GM12878 (cell line): ENCODE measurements at regions not wholly inside any gene's neighbourhood (a gene's known extent, or its start where the extent isn't known, plus 50 kb on each side); places are given as distances from the start of the nearest gene placed in this dataset.

Experiments
- ATAC-seq: fragments of 200-7000 bp; cut with Tn5 transposase; 3 replicates; pipeline ENCODE4 v1.9.1; 2020; ENCODE audit warnings: mild to moderate bottlenecking, moderate library complexity
- BruUV-seq: library from RNA; stranded (reverse); fragments of 400-500 nt; replicated peaks from 2 replicates; lab custom pipeline; 2021; lab: Mats Ljungman, UMichigan
- CTCF ChIA-PET: fragments of 300-600 bp; sonication (Branson Sonifier 250); formaldehyde crosslinking; extraction: SDS; loops from one replicate; lab custom pipeline; 2021; ENCODE audit warnings: inconsistent platforms; lab: Yijun Ruan, JAX
- POLR2A ChIA-PET: fragments of 350-600 bp; formaldehyde crosslinking; extraction: SDS; loops from one replicate; lab custom pipeline; 2021; ENCODE audit warnings: inconsistent platforms; lab: Charles Lee
- RAD21 ChIA-PET: fragments of 300-600 bp; sonication (Branson Sonifier 250); formaldehyde crosslinking; loops from one replicate; lab custom pipeline; 2023; ENCODE audit warnings: antibody characterized with exemption; ENCODE audit not compliant: unreplicated experiment; lab: Charles Lee
- SMC1A ChIA-PET: fragments of 300-600 bp; sonication (Branson Sonifier 250); formaldehyde crosslinking; loops from one replicate; lab custom pipeline; 2023; ENCODE audit not compliant: unreplicated experiment, uncharacterized antibody; lab: Charles Lee
- DNase-seq: peaks from one replicate; pipeline ENCODE4 v3.0.0-alpha.2; 2011; ENCODE audit warnings: low read depth, low spot score
- FAIRE-seq: peaks from 3 replicates; lab custom pipeline; 2011; peaks lifted over from hg19 to GRCh38; lab: Jason Lieb, UNC
- H2AFZ ChIP-seq: 2 replicates; pipeline ENCODE4 v1.6.0; 2011; ENCODE audit warnings: low read depth, low read length, control low read depth; ENCODE audit not compliant: control insufficient read depth
- H3K27ac ChIP-seq: 2 replicates; pipeline ENCODE4 v1.5.1; 2011; ENCODE audit warnings: control low read depth; ENCODE audit not compliant: control insufficient read depth, insufficient read depth
- H3K27me3 ChIP-seq, 2 experiments: replicated peaks in 1 of 2; 2 replicates each; pipeline versions ENCODE4 v1.6.0 to v1.6.1; 2011; ENCODE audit warnings: low read length in 1 of 2; ENCODE audit not compliant: control insufficient read depth in 2 of 2, insufficient read depth in 2 of 2
- H3K36me3 ChIP-seq, 2 experiments: 2 replicates each; pipeline ENCODE4 v1.5.1; 2011; ENCODE audit warnings: low read length in 1 of 2; ENCODE audit not compliant: control insufficient read depth in 2 of 2, insufficient read depth in 2 of 2
- H3K4me1 ChIP-seq: 2 replicates; pipeline ENCODE4 v1.6.1; 2011; ENCODE audit warnings: mild to moderate bottlenecking, low read length, moderate library complexity, mixed read lengths; ENCODE audit not compliant: control insufficient read depth, insufficient read depth
- H3K4me2 ChIP-seq: 2 replicates; pipeline ENCODE4 v1.6.0; 2011; ENCODE audit warnings: control low read depth; ENCODE audit not compliant: control insufficient read depth, insufficient read depth
- H3K4me3 ChIP-seq: fragments of 200-600 bp; sonication (generic); 2 replicates; pipeline ENCODE4 v1.5.1; 2016
- H3K79me2 ChIP-seq: 2 replicates; pipeline ENCODE4 v1.6.0; 2011; ENCODE audit warnings: low read length; ENCODE audit not compliant: control insufficient read depth, insufficient read depth
- H3K9ac ChIP-seq: 2 replicates; pipeline ENCODE4 v1.8.0; 2011; ENCODE audit warnings: low read length, control low read depth, mixed read lengths; ENCODE audit not compliant: control insufficient read depth, insufficient read depth
- H3K9me3 ChIP-seq: replicated peaks from 3 replicates; pipeline ENCODE4 v1.5.1; 2011; ENCODE audit warnings: mild to moderate bottlenecking, low read length; ENCODE audit not compliant: control insufficient read depth, insufficient read depth
- H4K20me1 ChIP-seq: 2 replicates; pipeline ENCODE4 v1.6.0; 2011; ENCODE audit not compliant: control insufficient read depth, insufficient read depth
- ASH2L ChIP-seq: fragments of 300-600, 200-600 bp; sonication (generic); IDR thresholded peaks from 2 replicates; pipeline ENCODE4 v1.6.1; 2017; ENCODE audit warnings: low read depth, mild to moderate bottlenecking, borderline replicate concordance
- BRCA1 ChIP-seq: IDR thresholded peaks from 2 replicates; pipeline ENCODE4 v1.6.1; 2011; ENCODE audit warnings: low read depth, low read length, improper control_type of control experiment
- EED ChIP-seq: sonication (generic); IDR thresholded peaks from 2 replicates; pipeline ENCODE4 v1.6.1; 2016; ENCODE audit warnings: antibody characterized with exemption, low read depth
- EP300 ChIP-seq, 2 experiments: fragments of 150-350 bp in 1 of 2; IDR thresholded peaks; 2 replicates each; pipeline ENCODE4 v1.6.1; 2011 to 2012; ENCODE audit warnings: low read depth in 2 of 2, low read length in 2 of 2, borderline replicate concordance in 1 of 2, improper control_type of control experiment in 1 of 2, inconsistent platforms in 1 of 2; ENCODE audit not compliant: control insufficient read depth in 1 of 2
- ESRRA ChIP-seq: IDR thresholded peaks from 2 replicates; pipeline ENCODE4 v1.6.1; 2012; ENCODE audit warnings: mild to moderate bottlenecking, low read length, improper control_type of control experiment
- KLF5 ChIP-seq: fragments of 450-650 bp; IDR thresholded peaks from 2 replicates; pipeline ENCODE4 v1.6.1; 2014; ENCODE audit warnings: mild to moderate bottlenecking; ENCODE audit not compliant: partially characterized antibody
- POLR2A ChIP-seq: IDR thresholded peaks from 2 replicates; pipeline ENCODE4 v1.6.1; 2011; ENCODE audit warnings: low read depth, mild to moderate bottlenecking, low read length
- RCOR1 ChIP-seq: conservative IDR thresholded peaks from 2 replicates; pipeline ENCODE4 v1.6.1; 2012; ENCODE audit warnings: low read depth, low read length, improper control_type of control experiment
- RELA ChIP-seq: fragments of 450-650 bp; IDR thresholded peaks from 2 replicates; pipeline ENCODE4 v1.8.0; 2014; ENCODE audit warnings: borderline replicate concordance; ENCODE audit not compliant: partially characterized antibody
- TARDBP ChIP-seq: IDR thresholded peaks from 2 replicates; pipeline ENCODE4 v1.6.1; 2016; ENCODE audit warnings: borderline replicate concordance
- YY1 ChIP-seq: IDR thresholded peaks from 2 replicates; pipeline ENCODE4 v1.6.1; 2011; ENCODE audit warnings: low read depth, mild to moderate bottlenecking, low read length
- ZBED1 ChIP-seq: IDR thresholded peaks from 2 replicates; pipeline ENCODE4 v1.6.1; 2016; ENCODE audit warnings: borderline replicate concordance
- WGBS: methylation state at CpG from one replicate; pipeline ENCODE4 v1.1.6; 2016; ENCODE audit warnings: low lambda C conversion rate; ENCODE audit not compliant: insufficient replicate concordance, insufficient coverage; ENCODE audit errors: missing lambda C conversion rate; 5-methylcytosine and 5-hydroxymethylcytosine counted together
- in situ Hi-C: fragments of 300-500 bp; cut with MboI; formaldehyde crosslinking; loops from 9 replicates; pipeline ENCODE4 v1.14.3; 2018; ENCODE audit warnings: mixed read lengths
- intact Hi-C: fragments of 100-400 bp; cut with micrococcal nuclease; formaldehyde crosslinking; loops from one replicate; pipeline ENCODE4 v1.14.2; 2022; ENCODE audit not compliant: unreplicated experiment
- TF ChIP-seq, protein P1 (sequence below): fragments of 450-650 bp; IDR thresholded peaks from 2 replicates; pipeline ENCODE4 v1.6.1; 2017; ENCODE audit warnings: antibody characterized with exemption, mild to moderate bottlenecking, moderate library complexity
- TF ChIP-seq, protein P2 (sequence below): IDR thresholded peaks from 2 replicates; pipeline ENCODE4 v1.6.1; 2011; ENCODE audit warnings: borderline replicate concordance, low read depth, mild to moderate bottlenecking, moderate library complexity, low read length; ENCODE audit not compliant: insufficient read depth, poor library complexity, severe bottlenecking
- TF ChIP-seq, protein P3 (sequence below): fragments of 150-350 bp; IDR thresholded peaks from 2 replicates; pipeline ENCODE4 v1.6.1; 2016; ENCODE audit warnings: low read depth, low read length

DNA sequence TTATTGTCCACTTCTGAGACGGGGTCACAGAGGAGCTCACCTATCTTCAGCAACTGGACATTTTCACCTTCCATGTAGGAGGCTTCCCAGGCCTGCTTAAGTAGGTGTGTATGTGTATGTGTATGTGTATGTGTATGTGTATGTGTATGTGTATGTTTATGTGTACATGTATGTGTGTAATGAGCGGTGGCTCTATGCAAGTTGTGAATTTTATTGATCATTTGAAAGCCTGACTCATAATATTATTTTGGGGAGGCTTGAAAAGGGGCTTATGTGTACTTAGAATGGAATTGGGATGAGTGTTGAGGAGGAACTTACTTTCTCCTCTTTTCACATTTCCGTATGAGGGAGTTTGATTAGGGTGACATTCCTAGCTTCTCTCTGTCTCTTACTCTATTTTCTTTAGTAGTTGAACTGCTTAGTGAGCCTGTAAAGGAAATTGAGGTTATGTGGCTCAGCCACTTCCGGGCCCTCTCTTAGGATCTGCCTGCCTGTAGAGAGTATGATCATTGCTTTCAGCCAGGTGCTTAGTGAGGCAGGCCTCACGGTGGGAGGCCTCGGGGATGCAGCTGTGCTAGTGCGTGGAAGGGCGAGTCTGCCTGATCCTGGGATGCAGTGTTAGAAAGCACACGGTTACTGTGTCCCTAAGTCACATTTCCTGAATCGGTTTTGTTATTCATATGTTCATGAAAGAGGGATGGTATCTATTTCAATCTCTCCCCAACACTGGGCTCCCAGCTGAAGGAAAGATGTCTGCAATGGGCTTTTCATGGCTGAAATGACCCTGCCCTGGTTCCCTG lies 61.0 kb downstream of the IER5 start:
- no peaks in the 10 kb centered on the region for H3K27me3 ChIP-seq
- H3K4me1 ChIP-seq = peaks cover 48% of the 10 kb centered on the region
- no peak for DNase-seq
- ChIA-PET POLR2A (interaction anchor here (0.6 to 6.3 kb wide), 9 partner anchors 9 to 239 kb away, joined by 3 to 33 read pairs (median 4); no protein-coding TSS in a partner anchor), SMC1A (interaction anchor here (1.1 to 36.3 kb wide), 13 partner anchors 8 to 268 kb away, joined by 4 to 1399 read pairs (median 9); partner anchors contain the start of genes IER5 and STX6), CTCF (interaction anchor here (0.7 to 36.6 kb wide), 9 partner anchors 8 to 634 kb away, joined by 3 to 1067 read pairs (median 6); partner anchors contain the start of gene IER5), RAD21 (interaction anchor here (0.7 to 5.6 kb wide), 11 partner anchors 7 to 268 kb away, joined by 3 to 72 read pairs (median 4); no protein-coding TSS in a partner anchor)
- ATAC-seq = peak; percentile 72
- intact Hi-C loops = loop anchor here (10.0 kb wide), 1 partner anchor 515 kb away; the partner anchor contains the start of gene XPR1
- no peaks in the 10 kb centered on the region for H3K79me2 ChIP-seq
- peak overlapping the region; percentile 46 for H2AFZ ChIP-seq
- H4K20me1 ChIP-seq = no peaks in the 10 kb centered on the region
- FAIRE-seq = peak; percentile 86
- in situ Hi-C loops = loop anchor here (5.0 to 25.0 kb wide), 2 partner anchors 512 to 637 kb away; partner anchors contain the start of gene XPR1
- no peak overlapping the region for H3K4me3 ChIP-seq
- peak overlapping the region; percentile 76 for H3K4me2 ChIP-seq
- no peaks in the 10 kb centered on the region for H3K36me3 ChIP-seq
- H3K27ac ChIP-seq = peak overlapping the region; percentile 58
- H3K9ac ChIP-seq = no peak overlapping the region; the same call in 1 of the 2 replicates
- 16% methylated on average over 10 of the region's 10 CpGs for WGBS
- H3K9me3 ChIP-seq = no peaks in the 10 kb centered on the region; the same call in 2 of the 3 replicates
- BruUV-seq = no TSS peak
- TF ChIP-seq BRCA1 = no peak
- TF ChIP-seq, protein P1, sequence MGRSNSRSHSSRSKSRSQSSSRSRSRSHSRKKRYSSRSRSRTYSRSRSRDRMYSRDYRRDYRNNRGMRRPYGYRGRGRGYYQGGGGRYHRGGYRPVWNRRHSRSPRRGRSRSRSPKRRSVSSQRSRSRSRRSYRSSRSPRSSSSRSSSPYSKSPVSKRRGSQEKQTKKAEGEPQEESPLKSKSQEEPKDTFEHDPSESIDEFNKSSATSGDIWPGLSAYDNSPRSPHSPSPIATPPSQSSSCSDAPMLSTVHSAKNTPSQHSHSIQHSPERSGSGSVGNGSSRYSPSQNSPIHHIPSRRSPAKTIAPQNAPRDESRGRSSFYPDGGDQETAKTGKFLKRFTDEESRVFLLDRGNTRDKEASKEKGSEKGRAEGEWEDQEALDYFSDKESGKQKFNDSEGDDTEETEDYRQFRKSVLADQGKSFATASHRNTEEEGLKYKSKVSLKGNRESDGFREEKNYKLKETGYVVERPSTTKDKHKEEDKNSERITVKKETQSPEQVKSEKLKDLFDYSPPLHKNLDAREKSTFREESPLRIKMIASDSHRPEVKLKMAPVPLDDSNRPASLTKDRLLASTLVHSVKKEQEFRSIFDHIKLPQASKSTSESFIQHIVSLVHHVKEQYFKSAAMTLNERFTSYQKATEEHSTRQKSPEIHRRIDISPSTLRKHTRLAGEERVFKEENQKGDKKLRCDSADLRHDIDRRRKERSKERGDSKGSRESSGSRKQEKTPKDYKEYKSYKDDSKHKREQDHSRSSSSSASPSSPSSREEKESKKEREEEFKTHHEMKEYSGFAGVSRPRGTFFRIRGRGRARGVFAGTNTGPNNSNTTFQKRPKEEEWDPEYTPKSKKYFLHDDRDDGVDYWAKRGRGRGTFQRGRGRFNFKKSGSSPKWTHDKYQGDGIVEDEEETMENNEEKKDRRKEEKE = no peak
- no peak for TF ChIP-seq RCOR1
- TF ChIP-seq ZBED1 = peak; percentile 41; the same call in 1 of the 2 replicates
- TF ChIP-seq, protein P2, sequence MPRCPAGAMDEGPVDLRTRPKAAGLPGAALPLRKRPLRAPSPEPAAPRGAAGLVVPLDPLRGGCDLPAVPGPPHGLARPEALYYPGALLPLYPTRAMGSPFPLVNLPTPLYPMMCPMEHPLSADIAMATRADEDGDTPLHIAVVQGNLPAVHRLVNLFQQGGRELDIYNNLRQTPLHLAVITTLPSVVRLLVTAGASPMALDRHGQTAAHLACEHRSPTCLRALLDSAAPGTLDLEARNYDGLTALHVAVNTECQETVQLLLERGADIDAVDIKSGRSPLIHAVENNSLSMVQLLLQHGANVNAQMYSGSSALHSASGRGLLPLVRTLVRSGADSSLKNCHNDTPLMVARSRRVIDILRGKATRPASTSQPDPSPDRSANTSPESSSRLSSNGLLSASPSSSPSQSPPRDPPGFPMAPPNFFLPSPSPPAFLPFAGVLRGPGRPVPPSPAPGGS = no peak
- TF ChIP-seq POLR2A = peak; percentile 67
- TF ChIP-seq RELA = no peak
- peak; percentile 97 for TF ChIP-seq EED
- TF ChIP-seq, protein P3, sequence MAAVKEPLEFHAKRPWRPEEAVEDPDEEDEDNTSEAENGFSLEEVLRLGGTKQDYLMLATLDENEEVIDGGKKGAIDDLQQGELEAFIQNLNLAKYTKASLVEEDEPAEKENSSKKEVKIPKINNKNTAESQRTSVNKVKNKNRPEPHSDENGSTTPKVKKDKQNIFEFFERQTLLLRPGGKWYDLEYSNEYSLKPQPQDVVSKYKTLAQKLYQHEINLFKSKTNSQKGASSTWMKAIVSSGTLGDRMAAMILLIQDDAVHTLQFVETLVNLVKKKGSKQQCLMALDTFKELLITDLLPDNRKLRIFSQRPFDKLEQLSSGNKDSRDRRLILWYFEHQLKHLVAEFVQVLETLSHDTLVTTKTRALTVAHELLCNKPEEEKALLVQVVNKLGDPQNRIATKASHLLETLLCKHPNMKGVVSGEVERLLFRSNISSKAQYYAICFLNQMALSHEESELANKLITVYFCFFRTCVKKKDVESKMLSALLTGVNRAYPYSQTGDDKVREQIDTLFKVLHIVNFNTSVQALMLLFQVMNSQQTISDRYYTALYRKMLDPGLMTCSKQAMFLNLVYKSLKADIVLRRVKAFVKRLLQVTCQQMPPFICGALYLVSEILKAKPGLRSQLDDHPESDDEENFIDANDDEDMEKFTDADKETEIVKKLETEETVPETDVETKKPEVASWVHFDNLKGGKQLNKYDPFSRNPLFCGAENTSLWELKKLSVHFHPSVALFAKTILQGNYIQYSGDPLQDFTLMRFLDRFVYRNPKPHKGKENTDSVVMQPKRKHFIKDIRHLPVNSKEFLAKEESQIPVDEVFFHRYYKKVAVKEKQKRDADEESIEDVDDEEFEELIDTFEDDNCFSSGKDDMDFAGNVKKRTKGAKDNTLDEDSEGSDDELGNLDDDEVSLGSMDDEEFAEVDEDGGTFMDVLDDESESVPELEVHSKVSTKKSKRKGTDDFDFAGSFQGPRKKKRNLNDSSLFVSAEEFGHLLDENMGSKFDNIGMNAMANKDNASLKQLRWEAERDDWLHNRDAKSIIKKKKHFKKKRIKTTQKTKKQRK = no peak
- TF ChIP-seq ESRRA = no peak
- TF ChIP-seq YY1 = no peak
- no peak for TF ChIP-seq EP300 (IDR thresholded peaks at IDR 0.05; ENCODE audit: borderline replicate concordance in 1 of 2, control insufficient read depth in 1 of 2, low read depth in 2 of 2, low read length in 2 of 2)
- TF ChIP-seq TARDBP = no peak
- TF ChIP-seq ASH2L = no peak
- no peak for TF ChIP-seq KLF5
